ENCODE measurements at regions not wholly inside any gene's neighbourhood (a gene's known extent, or its start where the extent isn't known, plus 50 kb on each side); places are given as distances from the start of the nearest gene placed in this dataset.

GRCh38 chr5:29122306-29122705 is 2071.2 kb upstream of the CDH6 start:
- Histone ChIP-seq H3K27me3 (no peaks in the 10 kb centered on the region), H3K36me3 (replicated peaks in 1 of 2; ENCODE audit: insufficient read depth in 1 of 2, low read depth in 2 of 2) (no peaks in the 10 kb centered on the region), H3K27ac (no peak overlapping the region), H3K4me3 (no peak overlapping the region), H3K9me3 (no peaks in the 10 kb centered on the region), H3K4me1 (no peaks in the 10 kb centered on the region)
- WGBS, 2 donors = 58 to 72% methylated on average over 2 of the region's 2 CpGs
- DNase-seq (no peak), ATAC-seq (no peak)
- intact Hi-C loops (cut with DNase I) = no loop called here
- TF ChIP-seq CTCF (IDR thresholded peaks at IDR 0.05) (no peak), POLR2A (IDR thresholded peaks at IDR 0.05) (no peak)

GRCh38 chr5:29114331-29114768 is 2076.0 kb upstream of the CDH9 start:
- ATAC-seq = no peak
- Histone ChIP-seq H3K4me3 (no peak overlapping the region), H3K27ac (no peak overlapping the region), H3K4me1 (no peaks in the 10 kb centered on the region), H3K27me3 (no peaks in the 10 kb centered on the region), H3K36me3 (replicated peaks in 1 of 2; ENCODE audit: insufficient read depth in 1 of 2, low read depth in 2 of 2) (no peaks in the 10 kb centered on the region), H3K9me3 (no peaks in the 10 kb centered on the region)
- DNase-seq = no peak
- TF ChIP-seq POLR2A (IDR thresholded peaks at IDR 0.05) (no peak), CTCF (IDR thresholded peaks at IDR 0.05) (no peak)
- intact Hi-C loops (cut with DNase I) = no loop called here

DNA sequence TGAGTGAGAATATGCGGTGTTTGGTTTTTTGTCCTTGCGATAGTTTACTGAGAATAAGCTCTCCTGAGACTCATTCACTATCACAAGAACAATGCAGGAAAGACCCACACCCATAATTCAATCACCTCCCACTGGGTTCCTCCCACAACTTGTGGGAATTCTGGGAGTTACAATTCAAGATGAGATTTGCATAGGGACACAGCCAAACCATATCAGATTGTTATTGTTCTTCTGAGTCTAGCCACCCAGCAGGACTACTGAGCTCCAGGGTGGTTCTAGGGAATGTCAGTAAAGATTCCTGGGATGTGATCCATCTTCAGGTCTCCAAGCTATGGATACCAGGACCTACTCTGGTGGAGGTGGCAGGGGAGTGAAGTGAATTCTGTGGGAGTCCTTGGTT is 2075.1 kb upstream of the CDH9 start:
- DNase-seq (no peak), ATAC-seq (no peak)
- H3K9me3 ChIP-seq = no peaks in the 10 kb centered on the region
- H3K36me3 ChIP-seq (replicated peaks in 1 of 2; ENCODE audit: insufficient read depth in 1 of 2, low read depth in 2 of 2) = no peaks in the 10 kb centered on the region
- 97 to 100% methylated on average over 2 of the region's 2 CpGs for WGBS, 2 donors
- H3K27me3 ChIP-seq = no peaks in the 10 kb centered on the region
- TF ChIP-seq CTCF (IDR thresholded peaks at IDR 0.05) (no peak), POLR2A (IDR thresholded peaks at IDR 0.05) (no peak)
- H3K4me3 ChIP-seq = no peak overlapping the region
- H3K27ac ChIP-seq = no peak overlapping the region
- H3K4me1 ChIP-seq = no peaks in the 10 kb centered on the region
- intact Hi-C loops (cut with DNase I) = no loop called here

- Histone ChIP-seq H3K27ac (no peak overlapping the region), H3K4me1 (no peaks in the 10 kb centered on the region), H3K27me3 (no peaks in the 10 kb centered on the region), H3K9me3 (no peaks in the 10 kb centered on the region), H3K36me3 (replicated peaks in 1 of 2; ENCODE audit: insufficient read depth in 1 of 2, low read depth in 2 of 2) (no peaks in the 10 kb centered on the region), H3K4me3 (no peak overlapping the region)
- 79 to 82% methylated on average over 3 of the region's 3 CpGs for WGBS, 2 donors
- TF ChIP-seq POLR2A (IDR thresholded peaks at IDR 0.05) (no peak), CTCF (IDR thresholded peaks at IDR 0.05) (no peak)
- intact Hi-C loops (cut with DNase I) = no loop called here
- ATAC-seq (no peak), DNase-seq (no peak)
Observed at GRCh38 chr5:29099585-29099984, 2061.2 kb upstream of the CDH9 start.

GRCh38 chr5:29089591-29090130 is 2051.3 kb upstream of the CDH9 start:
- ATAC-seq = no peak

More at GRCh38 chr5:29089591-29090130, 2051.3 kb upstream of the CDH9 start:
- 30 to 31% methylated on average over 1 of the region's 1 CpG for WGBS, 2 donors
- H3K9me3 ChIP-seq = no peaks in the 10 kb centered on the region
- TF ChIP-seq POLR2A (IDR thresholded peaks at IDR 0.05) = no peak
- no peak for TF ChIP-seq CTCF (IDR thresholded peaks at IDR 0.05)
- H3K36me3 ChIP-seq (replicated peaks in 1 of 2; ENCODE audit: insufficient read depth in 1 of 2, low read depth in 2 of 2) = no peaks in the 10 kb centered on the region
- H3K27ac ChIP-seq = no peak overlapping the region
- intact Hi-C loops (cut with DNase I) = no loop called here
- H3K27me3 ChIP-seq = no peaks in the 10 kb centered on the region
- H3K4me3 ChIP-seq = no peak overlapping the region
- H3K4me1 ChIP-seq = no peaks in the 10 kb centered on the region
- DNase-seq = no peak

All from body of pancreas (tissue), 4 donors.